ENCODE measurements at regions not wholly inside any gene's neighbourhood (a gene's known extent, or its start where the extent isn't known, plus 50 kb on each side); places are given as distances from the start of the nearest gene placed in this dataset.
"Not testable (repeated sequence)": the region's sequence is repeated elsewhere in the genome, so short reads cannot be mapped to it uniquely, and the experiment has no call there.

GRCh38 chr7:106344211-106344610 lies 59.4 kb upstream of the NAMPT start:
- no peak for DNase-seq

- DNase-seq: not testable (repeated sequence)
Observed at GRCh38 chr7:106342049-106342448, 57.3 kb upstream of the NAMPT start.

- DNase-seq: not testable (repeated sequence)
Observed at GRCh38 chr7:106340247-106340596, 55.4 kb upstream of the NAMPT start.

- no peak for DNase-seq
Observed at GRCh38 chr7:106339513-106340246, 54.9 kb upstream of the NAMPT start.

GRCh38 chr7:106337754-106338153 lies 53.0 kb upstream of the NAMPT start:
- no peak for DNase-seq

- no peak for DNase-seq
Observed at GRCh38 chr7:106335814-106336213, 51.0 kb upstream of the NAMPT start.

Measured in skin of body (tissue), 1 donor.